22Rv1 (cell line): ENCODE measurements at regions not wholly inside any gene's neighbourhood (a gene's known extent, or its start where the extent isn't known, plus 50 kb on each side); places are given as distances from the start of the nearest gene placed in this dataset.

Source experiments
- H3K27ac ChIP-seq: fragments of 450-650 bp; 2 replicates; pipeline ENCODE4 v1.5.1; 2017
- CTCF ChIP-seq: fragments of 450-650 bp; IDR thresholded peaks from 2 replicates; pipeline ENCODE4 v1.5.1; 2017; ENCODE audit warnings: mild to moderate bottlenecking
- ZFX ChIP-seq: fragments of 450-650 bp; IDR thresholded peaks from 2 replicates; pipeline ENCODE4 v1.6.1; 2017; ENCODE audit warnings: antibody characterized with exemption, borderline replicate concordance

- H3K27ac ChIP-seq: no peak overlapping the region
- TF ChIP-seq CTCF (no peak), ZFX (no peak)
Measured at GRCh38 chr1:185581020-185581419, 153.2 kb upstream of the HMCN1 start.

GRCh38 chr1:185578293-185578692, 155.9 kb upstream of the HMCN1 start:
- TF ChIP-seq ZFX (no peak), CTCF (no peak)
- no peak overlapping the region for H3K27ac ChIP-seq

GRCh38 chr1:185574139-185574875, 159.9 kb upstream of the HMCN1 start:
- TF ChIP-seq ZFX: no peak
- TF ChIP-seq CTCF: no peak
- H3K27ac ChIP-seq: no peak overlapping the region

GRCh38 chr1:185573677-185574076, 160.5 kb upstream of the HMCN1 start:
- no peak for TF ChIP-seq ZFX
- no peak for TF ChIP-seq CTCF

GRCh38 chr1:185573162-185573561, 161.0 kb upstream of the HMCN1 start:
- no peak for TF ChIP-seq CTCF
- TF ChIP-seq ZFX: no peak
- H3K27ac ChIP-seq: no peak overlapping the region

More at GRCh38 chr1:185573677-185574076, 160.5 kb upstream of the HMCN1 start:
- no peak overlapping the region for H3K27ac ChIP-seq

GRCh38 chr1:185570962-185571361, 163.2 kb upstream of the HMCN1 start:
- H3K27ac ChIP-seq: no peak overlapping the region
- TF ChIP-seq CTCF (no peak), ZFX (no peak)
